ENCODE measurements at regions not wholly inside any gene's neighbourhood (a gene's known extent, or its start where the extent isn't known, plus 50 kb on each side); places are given as distances from the start of the nearest gene placed in this dataset.

GRCh38 chr5:56461584-56461983 lies 228.5 kb upstream of the ANKRD55 start:
- DNase-seq (ENCODE audit: low read depth) = no peak
- no peak for TF ChIP-seq CTCF (IDR thresholded peaks at IDR 0.05; ENCODE audit: insufficient read depth, low read depth, low read length, missing control alignments)
- no peak overlapping the region for H3K4me3 ChIP-seq (ENCODE audit: low read length)

GRCh38 chr5:56460681-56461191 lies 227.6 kb upstream of the ANKRD55 start:
- no peak for DNase-seq (ENCODE audit: low read depth)
- no peak for TF ChIP-seq CTCF (IDR thresholded peaks at IDR 0.05; ENCODE audit: insufficient read depth, low read depth, low read length, missing control alignments)

GRCh38 chr5:56460195-56460546 lies 227.0 kb upstream of the ANKRD55 start:
- no peak for TF ChIP-seq CTCF (IDR thresholded peaks at IDR 0.05; ENCODE audit: insufficient read depth, low read depth, low read length, missing control alignments)
- H3K4me3 ChIP-seq (ENCODE audit: low read length) = no peak overlapping the region
- DNase-seq (ENCODE audit: low read depth) = no peak

More at GRCh38 chr5:56460681-56461191, 227.6 kb upstream of the ANKRD55 start:
- H3K4me3 ChIP-seq (ENCODE audit: low read length) = no peak overlapping the region

GRCh38 chr5:56459394-56460194 lies 226.5 kb upstream of the ANKRD55 start:
- no peak for TF ChIP-seq CTCF (IDR thresholded peaks at IDR 0.05; ENCODE audit: insufficient read depth, low read depth, low read length, missing control alignments)
- DNase-seq (ENCODE audit: low read depth) = no peak
- H3K4me3 ChIP-seq (ENCODE audit: low read length) = no peak overlapping the region

GRCh38 chr5:56457887-56458812 lies 225.0 kb upstream of the ANKRD55 start:
- no peak overlapping the region for H3K4me3 ChIP-seq (ENCODE audit: low read length)
- no peak for DNase-seq (ENCODE audit: low read depth)
- no peak for TF ChIP-seq CTCF (IDR thresholded peaks at IDR 0.05; ENCODE audit: insufficient read depth, low read depth, low read length, missing control alignments)

- DNase-seq (ENCODE audit: low read depth) = no peak
- no peak overlapping the region for H3K4me3 ChIP-seq (ENCODE audit: low read length)
- no peak for TF ChIP-seq CTCF (IDR thresholded peaks at IDR 0.05; ENCODE audit: insufficient read depth, low read depth, low read length, missing control alignments)
These were observed 222.9 kb upstream of the ANKRD55 start for GRCh38 chr5:56456002-56456401.

Measured in epithelial cell of esophagus (primary cell).